LNCaP clone FGC (cell line): ENCODE measurements at regions not wholly inside any gene's neighbourhood (a gene's known extent, or its start where the extent isn't known, plus 50 kb on each side); places are given as distances from the start of the nearest gene placed in this dataset.
"Not testable (repeated sequence)": the region's sequence is repeated elsewhere in the genome, so short reads cannot be mapped to it uniquely, and the experiment has no call there.

ENCODE experiments used
- DNase-seq: peaks from one replicate; pipeline ENCODE4 v3.0.0-alpha.2; 2011; ENCODE audit warnings: low read depth
- H3K4me3 ChIP-seq: 2 replicates; pipeline ENCODE4 v1.5.1; 2011; ENCODE audit warnings: mild to moderate bottlenecking, low read depth, low read length, control low read depth
- CTCF ChIP-seq: IDR thresholded peaks from 2 replicates; pipeline ENCODE4 v1.5.1; 2012; ENCODE audit warnings: mild to moderate bottlenecking; ENCODE audit not compliant: control insufficient read depth, insufficient read depth; ENCODE audit errors: extremely low read depth

GRCh38 chr6:84953111-84953755, 188.8 kb upstream of the TBX18 start:
- no peak overlapping the region for H3K4me3 ChIP-seq
- DNase-seq, result no peak
- TF ChIP-seq CTCF, result no peak

GRCh38 chr6:84944926-84945325, 180.5 kb upstream of the TBX18 start:
- not testable (repeated sequence) for H3K4me3 ChIP-seq, DNase-seq

GRCh38 chr6:84943905-84944304, 179.5 kb upstream of the TBX18 start:
- DNase-seq, result no peak
- H3K4me3 ChIP-seq, result no peak overlapping the region
- TF ChIP-seq CTCF, result no peak

- not testable (repeated sequence) for DNase-seq, H3K4me3 ChIP-seq
Observed at GRCh38 chr6:84941609-84942008, 177.2 kb upstream of the TBX18 start.

GRCh38 chr6:84929212-84929611, 164.8 kb upstream of the TBX18 start:
- DNase-seq, result no peak

GRCh38 chr6:84927551-84927950, 163.2 kb upstream of the TBX18 start:
- no peak for TF ChIP-seq CTCF
- no peak overlapping the region for H3K4me3 ChIP-seq
- DNase-seq, result no peak

More at GRCh38 chr6:84929212-84929611, 164.8 kb upstream of the TBX18 start:
- TF ChIP-seq CTCF, result no peak
- H3K4me3 ChIP-seq, result no peak overlapping the region

GRCh38 chr6:84926189-84927155, 162.1 kb upstream of the TBX18 start:
- TF ChIP-seq CTCF, result no peak
- H3K4me3 ChIP-seq, result no peak overlapping the region
- DNase-seq, result no peak

GRCh38 chr6:84921891-84922290, 157.5 kb upstream of the TBX18 start:
- no peak for TF ChIP-seq CTCF
- H3K4me3 ChIP-seq, result no peak overlapping the region
- no peak for DNase-seq
